GM23338 (cell line): ENCODE measurements at regions not wholly inside any gene's neighbourhood (a gene's known extent, or its start where the extent isn't known, plus 50 kb on each side); places are given as distances from the start of the nearest gene placed in this dataset.

ENCODE experiments used
- ATAC-seq: fragments of 200-7000 bp; cut with Tn5 transposase; 3 replicates; pipeline ENCODE4 v1.9.1; 2020
- DNase-seq: peaks from one replicate; pipeline ENCODE4 v3.0.0-alpha.2; 2015; ENCODE audit warnings: low spot score
- H2AFZ ChIP-seq: fragments of 200-600 bp; sonication (generic); 2 replicates; pipeline ENCODE4 v1.8.0; 2016; ENCODE audit warnings: antibody characterized with exemption, mild to moderate bottlenecking, moderate library complexity
- H3F3A ChIP-seq: fragments of 200-600 bp; sonication (generic); replicated peaks from 2 replicates; pipeline ENCODE4 v1.8.0; 2017; ENCODE audit warnings: antibody characterized with exemption, mixed run types, low read depth
- H3K27ac ChIP-seq: fragments of 200-600 bp; sonication (generic); 2 replicates; pipeline ENCODE4 v1.6.1; 2016; ENCODE audit warnings: low read depth
- H3K27me3 ChIP-seq: fragments of 200-600 bp; sonication (generic); 2 replicates; pipeline ENCODE4 v1.8.0; 2016; ENCODE audit warnings: mild to moderate bottlenecking, mixed run types, moderate library complexity; ENCODE audit not compliant: insufficient read depth
- H3K36me3 ChIP-seq: fragments of 200-600 bp; sonication (generic); 2 replicates; pipeline ENCODE4 v1.8.0; 2016; ENCODE audit warnings: mild to moderate bottlenecking; ENCODE audit not compliant: insufficient read depth
- H3K4me1 ChIP-seq: fragments of 200-600 bp; sonication (generic); 2 replicates; pipeline ENCODE4 v1.8.0; 2016; ENCODE audit warnings: mild to moderate bottlenecking, moderate library complexity; ENCODE audit not compliant: insufficient read depth
- H3K4me2 ChIP-seq: fragments of 200-600 bp; sonication (generic); 2 replicates; pipeline ENCODE4 v1.7.1; 2017; ENCODE audit warnings: mixed run types
- H3K4me3 ChIP-seq: fragments of 200-600 bp; sonication (generic); 2 replicates; pipeline ENCODE4 v1.6.1; 2016; ENCODE audit warnings: mixed run types
- H3K79me2 ChIP-seq: fragments of 200-600 bp; sonication (generic); replicated peaks from 2 replicates; pipeline ENCODE4 v1.8.0; 2017; ENCODE audit warnings: mild to moderate bottlenecking; ENCODE audit not compliant: insufficient read depth
- H3K9me2 ChIP-seq: fragments of 200-600 bp; sonication (generic); 2 replicates; pipeline ENCODE4 v1.8.0; 2017; ENCODE audit not compliant: insufficient read depth
- H4K20me1 ChIP-seq: fragments of 200-600 bp; sonication (generic); replicated peaks from 2 replicates; pipeline ENCODE4 v1.8.0; 2017; ENCODE audit warnings: mild to moderate bottlenecking; ENCODE audit not compliant: insufficient read depth
- H3K27ac Mint-ChIP-seq: 2 replicates; pipeline ENCODE4 v1.8.0; 2020; ENCODE audit warnings: inconsistent platforms, mild to moderate bottlenecking, moderate library complexity, mixed read lengths
- H3K27me3 Mint-ChIP-seq: 3 replicates; pipeline ENCODE4 v1.8.0; 2022; ENCODE audit warnings: low read depth, mild to moderate bottlenecking, moderate library complexity, mixed read lengths, inconsistent platforms; ENCODE audit not compliant: insufficient read depth, poor library complexity
- H3K36me3 Mint-ChIP-seq: 3 replicates; pipeline ENCODE4 v1.8.0; 2021; ENCODE audit warnings: low read depth, mild to moderate bottlenecking, inconsistent platforms, moderate library complexity, mixed read lengths
- H3K4me1 Mint-ChIP-seq: 3 replicates; pipeline ENCODE4 v1.8.0; 2020; ENCODE audit warnings: mild to moderate bottlenecking, inconsistent platforms, mixed read lengths
- H3K4me3 Mint-ChIP-seq: 3 replicates; pipeline ENCODE4 v1.8.0; 2021; ENCODE audit warnings: moderate library complexity, mild to moderate bottlenecking, inconsistent platforms, mixed read lengths
- H3K9me3 Mint-ChIP-seq: 3 replicates; pipeline ENCODE4 v1.8.0; 2020; ENCODE audit warnings: moderate library complexity, mild to moderate bottlenecking, inconsistent platforms, mixed read lengths
- CREB1 ChIP-seq: fragments of 250-450 bp; sonication (Bioruptor Pico); IDR thresholded peaks from 2 replicates; pipeline ENCODE4 v1.5.0; 2020; ENCODE audit warnings: low read depth, mild to moderate bottlenecking, moderate library complexity
- EZH2 ChIP-seq: fragments of 200-600 bp; sonication (generic); IDR thresholded peaks from one replicate; pipeline ENCODE4 v1.8.0; 2017; ENCODE audit warnings: antibody characterized with exemption, mild to moderate bottlenecking, low read depth; ENCODE audit not compliant: unreplicated experiment
- EZH2phosphoT487 ChIP-seq: fragments of 200-600 bp; sonication (generic); IDR thresholded peaks from one replicate; pipeline ENCODE4 v1.8.1; 2018; ENCODE audit warnings: antibody characterized with exemption; ENCODE audit not compliant: unreplicated experiment
- JUNB ChIP-seq: IDR thresholded peaks from one replicate; pipeline ENCODE4 v1.6.1; 2016; ENCODE audit warnings: antibody characterized with exemption; ENCODE audit not compliant: unreplicated experiment
- NANOG ChIP-seq: IDR thresholded peaks from 2 replicates; pipeline ENCODE4 v1.6.1; 2016; ENCODE audit warnings: antibody characterized with exemption, borderline replicate concordance
- POLR2AphosphoS5 ChIP-seq: IDR thresholded peaks from 2 replicates; pipeline ENCODE4 v1.6.1; 2016; ENCODE audit warnings: antibody characterized with exemption, low read depth
- STAT1 ChIP-seq: IDR thresholded peaks from one replicate; pipeline ENCODE4 v1.6.1; 2016; ENCODE audit warnings: antibody characterized with exemption; ENCODE audit not compliant: unreplicated experiment
- ZNF114 ChIP-seq: fragments of 250-450 bp; sonication (Bioruptor Pico); IDR thresholded peaks from 2 replicates; pipeline ENCODE4 v1.5.0; 2020; ENCODE audit warnings: mild to moderate bottlenecking, moderate library complexity
- ZNF331 ChIP-seq: fragments of 250-450 bp; sonication (Bioruptor Pico); IDR thresholded peaks from 2 replicates; pipeline ENCODE4 v1.5.0; 2020; ENCODE audit warnings: low read depth, mild to moderate bottlenecking, moderate library complexity
- TF ChIP-seq, protein P1 (sequence below): IDR thresholded peaks from 2 replicates; pipeline ENCODE4 v1.6.1; 2016; ENCODE audit warnings: antibody characterized with exemption
- TF ChIP-seq, protein P2 (sequence below): fragments of 250-450 bp; sonication (Bioruptor Pico); IDR thresholded peaks from 2 replicates; pipeline ENCODE4 v1.5.0; 2020; ENCODE audit warnings: mild to moderate bottlenecking, moderate library complexity
- TF ChIP-seq, protein P3 (sequence below): IDR thresholded peaks from one replicate; pipeline ENCODE4 v1.6.1; 2018; ENCODE audit warnings: antibody characterized with exemption; ENCODE audit not compliant: unreplicated experiment

DNA sequence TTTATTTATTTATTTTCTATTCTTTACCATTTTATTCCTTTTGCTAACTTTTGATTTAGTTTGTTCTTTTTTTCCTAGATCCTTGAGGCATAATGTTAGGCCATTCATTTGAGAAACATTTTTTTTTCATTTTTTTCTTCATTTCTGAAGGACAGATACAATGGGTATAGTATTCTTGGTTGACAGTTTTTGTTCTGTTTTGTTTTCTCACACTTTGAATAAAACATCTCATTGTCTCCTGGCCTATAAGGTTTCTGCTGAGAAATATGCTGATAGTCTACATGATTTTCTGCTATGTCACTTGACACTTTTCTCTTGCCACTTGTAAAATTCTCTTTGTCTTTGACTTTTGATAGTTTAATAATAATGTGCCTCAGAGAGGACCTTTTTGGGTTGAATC, 294.6 kb upstream of the EPHA7 start:
- Histone ChIP-seq H3K27me3 (no peaks in the 10 kb centered on the region), H3K79me2 (no peaks in the 10 kb centered on the region), H3K4me3 (no peak overlapping the region), H3K36me3 (peaks cover 9% of the 10 kb centered on the region), H3K9me2 (no peaks in the 10 kb centered on the region; the same call in 1 of the 2 replicates), H4K20me1 (no peaks in the 10 kb centered on the region), H3K27ac (no peak overlapping the region), H2AFZ (no peak overlapping the region), H3K4me1 (no peaks in the 10 kb centered on the region), H3K4me2 (no peak overlapping the region), H3F3A (no peaks in the 10 kb centered on the region)
- H3K4me3 Mint-ChIP-seq: no peak overlapping the region
- ATAC-seq: no peak
- no peaks in the 10 kb centered on the region for H3K27me3 Mint-ChIP-seq
- H3K27ac Mint-ChIP-seq: no peak overlapping the region
- DNase-seq: no peak
- peaks cover 44% of the 10 kb centered on the region for H3K9me3 Mint-ChIP-seq
- H3K4me1 Mint-ChIP-seq: no peaks in the 10 kb centered on the region
- peaks cover 29% of the 10 kb centered on the region; the same call in 2 of the 3 replicates for H3K36me3 Mint-ChIP-seq
- TF ChIP-seq NANOG (no peak), ZNF331 (no peak), EZH2 (no peak), ZNF114 (CRISPR knock-in tag) (no peak), POLR2AphosphoS5 (no peak), CREB1 (CRISPR knock-in tag) (no peak), JUNB (no peak), STAT1 (no peak), EZH2phosphoT487 (no peak)
- TF ChIP-seq, protein P1, sequence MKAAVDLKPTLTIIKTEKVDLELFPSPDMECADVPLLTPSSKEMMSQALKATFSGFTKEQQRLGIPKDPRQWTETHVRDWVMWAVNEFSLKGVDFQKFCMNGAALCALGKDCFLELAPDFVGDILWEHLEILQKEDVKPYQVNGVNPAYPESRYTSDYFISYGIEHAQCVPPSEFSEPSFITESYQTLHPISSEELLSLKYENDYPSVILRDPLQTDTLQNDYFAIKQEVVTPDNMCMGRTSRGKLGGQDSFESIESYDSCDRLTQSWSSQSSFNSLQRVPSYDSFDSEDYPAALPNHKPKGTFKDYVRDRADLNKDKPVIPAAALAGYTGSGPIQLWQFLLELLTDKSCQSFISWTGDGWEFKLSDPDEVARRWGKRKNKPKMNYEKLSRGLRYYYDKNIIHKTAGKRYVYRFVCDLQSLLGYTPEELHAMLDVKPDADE: no peak
- TF ChIP-seq, protein P2, sequence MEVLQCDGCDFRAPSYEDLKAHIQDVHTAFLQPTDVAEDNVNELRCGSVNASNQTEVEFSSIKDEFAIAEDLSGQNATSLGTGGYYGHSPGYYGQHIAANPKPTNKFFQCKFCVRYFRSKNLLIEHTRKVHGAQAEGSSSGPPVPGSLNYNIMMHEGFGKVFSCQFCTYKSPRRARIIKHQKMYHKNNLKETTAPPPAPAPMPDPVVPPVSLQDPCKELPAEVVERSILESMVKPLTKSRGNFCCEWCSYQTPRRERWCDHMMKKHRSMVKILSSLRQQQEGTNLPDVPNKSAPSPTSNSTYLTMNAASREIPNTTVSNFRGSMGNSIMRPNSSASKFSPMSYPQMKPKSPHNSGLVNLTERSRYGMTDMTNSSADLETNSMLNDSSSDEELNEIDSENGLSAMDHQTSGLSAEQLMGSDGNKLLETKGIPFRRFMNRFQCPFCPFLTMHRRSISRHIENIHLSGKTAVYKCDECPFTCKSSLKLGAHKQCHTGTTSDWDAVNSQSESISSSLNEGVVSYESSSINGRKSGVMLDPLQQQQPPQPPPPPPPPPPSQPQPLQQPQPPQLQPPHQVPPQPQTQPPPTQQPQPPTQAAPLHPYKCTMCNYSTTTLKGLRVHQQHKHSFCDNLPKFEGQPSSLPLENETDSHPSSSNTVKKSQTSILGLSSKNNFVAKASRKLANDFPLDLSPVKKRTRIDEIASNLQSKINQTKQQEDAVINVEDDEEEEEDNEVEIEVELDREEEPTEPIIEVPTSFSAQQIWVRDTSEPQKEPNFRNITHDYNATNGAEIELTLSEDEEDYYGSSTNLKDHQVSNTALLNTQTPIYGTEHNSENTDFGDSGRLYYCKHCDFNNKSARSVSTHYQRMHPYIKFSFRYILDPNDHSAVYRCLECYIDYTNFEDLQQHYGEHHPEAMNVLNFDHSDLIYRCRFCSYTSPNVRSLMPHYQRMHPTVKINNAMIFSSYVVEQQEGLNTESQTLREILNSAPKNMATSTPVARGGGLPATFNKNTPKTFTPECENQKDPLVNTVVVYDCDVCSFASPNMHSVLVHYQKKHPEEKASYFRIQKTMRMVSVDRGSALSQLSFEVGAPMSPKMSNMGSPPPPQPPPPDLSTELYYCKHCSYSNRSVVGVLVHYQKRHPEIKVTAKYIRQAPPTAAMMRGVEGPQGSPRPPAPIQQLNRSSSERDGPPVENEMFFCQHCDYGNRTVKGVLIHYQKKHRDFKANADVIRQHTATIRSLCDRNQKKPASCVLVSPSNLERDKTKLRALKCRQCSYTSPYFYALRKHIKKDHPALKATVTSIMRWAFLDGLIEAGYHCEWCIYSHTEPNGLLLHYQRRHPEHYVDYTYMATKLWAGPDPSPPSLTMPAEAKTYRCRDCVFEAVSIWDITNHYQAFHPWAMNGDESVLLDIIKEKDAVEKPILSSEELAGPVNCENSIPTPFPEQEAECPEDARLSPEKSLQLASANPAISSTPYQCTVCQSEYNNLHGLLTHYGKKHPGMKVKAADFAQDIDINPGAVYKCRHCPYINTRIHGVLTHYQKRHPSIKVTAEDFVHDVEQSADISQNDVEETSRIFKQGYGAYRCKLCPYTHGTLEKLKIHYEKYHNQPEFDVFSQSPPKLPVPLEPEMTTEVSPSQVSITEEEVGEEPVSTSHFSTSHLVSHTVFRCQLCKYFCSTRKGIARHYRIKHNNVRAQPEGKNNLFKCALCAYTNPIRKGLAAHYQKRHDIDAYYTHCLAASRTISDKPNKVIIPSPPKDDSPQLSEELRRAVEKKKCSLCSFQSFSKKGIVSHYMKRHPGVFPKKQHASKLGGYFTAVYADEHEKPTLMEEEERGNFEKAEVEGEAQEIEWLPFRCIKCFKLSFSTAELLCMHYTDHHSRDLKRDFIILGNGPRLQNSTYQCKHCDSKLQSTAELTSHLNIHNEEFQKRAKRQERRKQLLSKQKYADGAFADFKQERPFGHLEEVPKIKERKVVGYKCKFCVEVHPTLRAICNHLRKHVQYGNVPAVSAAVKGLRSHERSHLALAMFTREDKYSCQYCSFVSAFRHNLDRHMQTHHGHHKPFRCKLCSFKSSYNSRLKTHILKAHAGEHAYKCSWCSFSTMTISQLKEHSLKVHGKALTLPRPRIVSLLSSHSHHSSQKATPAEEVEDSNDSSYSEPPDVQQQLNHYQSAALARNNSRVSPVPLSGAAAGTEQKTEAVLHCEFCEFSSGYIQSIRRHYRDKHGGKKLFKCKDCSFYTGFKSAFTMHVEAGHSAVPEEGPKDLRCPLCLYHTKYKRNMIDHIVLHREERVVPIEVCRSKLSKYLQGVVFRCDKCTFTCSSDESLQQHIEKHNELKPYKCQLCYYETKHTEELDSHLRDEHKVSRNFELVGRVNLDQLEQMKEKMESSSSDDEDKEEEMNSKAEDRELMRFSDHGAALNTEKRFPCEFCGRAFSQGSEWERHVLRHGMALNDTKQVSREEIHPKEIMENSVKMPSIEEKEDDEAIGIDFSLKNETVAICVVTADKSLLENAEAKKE (CRISPR knock-in tag): no peak
- TF ChIP-seq, protein P3, sequence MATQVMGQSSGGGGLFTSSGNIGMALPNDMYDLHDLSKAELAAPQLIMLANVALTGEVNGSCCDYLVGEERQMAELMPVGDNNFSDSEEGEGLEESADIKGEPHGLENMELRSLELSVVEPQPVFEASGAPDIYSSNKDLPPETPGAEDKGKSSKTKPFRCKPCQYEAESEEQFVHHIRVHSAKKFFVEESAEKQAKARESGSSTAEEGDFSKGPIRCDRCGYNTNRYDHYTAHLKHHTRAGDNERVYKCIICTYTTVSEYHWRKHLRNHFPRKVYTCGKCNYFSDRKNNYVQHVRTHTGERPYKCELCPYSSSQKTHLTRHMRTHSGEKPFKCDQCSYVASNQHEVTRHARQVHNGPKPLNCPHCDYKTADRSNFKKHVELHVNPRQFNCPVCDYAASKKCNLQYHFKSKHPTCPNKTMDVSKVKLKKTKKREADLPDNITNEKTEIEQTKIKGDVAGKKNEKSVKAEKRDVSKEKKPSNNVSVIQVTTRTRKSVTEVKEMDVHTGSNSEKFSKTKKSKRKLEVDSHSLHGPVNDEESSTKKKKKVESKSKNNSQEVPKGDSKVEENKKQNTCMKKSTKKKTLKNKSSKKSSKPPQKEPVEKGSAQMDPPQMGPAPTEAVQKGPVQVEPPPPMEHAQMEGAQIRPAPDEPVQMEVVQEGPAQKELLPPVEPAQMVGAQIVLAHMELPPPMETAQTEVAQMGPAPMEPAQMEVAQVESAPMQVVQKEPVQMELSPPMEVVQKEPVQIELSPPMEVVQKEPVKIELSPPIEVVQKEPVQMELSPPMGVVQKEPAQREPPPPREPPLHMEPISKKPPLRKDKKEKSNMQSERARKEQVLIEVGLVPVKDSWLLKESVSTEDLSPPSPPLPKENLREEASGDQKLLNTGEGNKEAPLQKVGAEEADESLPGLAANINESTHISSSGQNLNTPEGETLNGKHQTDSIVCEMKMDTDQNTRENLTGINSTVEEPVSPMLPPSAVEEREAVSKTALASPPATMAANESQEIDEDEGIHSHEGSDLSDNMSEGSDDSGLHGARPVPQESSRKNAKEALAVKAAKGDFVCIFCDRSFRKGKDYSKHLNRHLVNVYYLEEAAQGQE: no peak
